ENCODE measurements at regions not wholly inside any gene's neighbourhood (a gene's known extent, or its start where the extent isn't known, plus 50 kb on each side); places are given as distances from the start of the nearest gene placed in this dataset.

- TF ChIP-seq NFIC (IDR thresholded peaks at IDR 0.05) (no peak), MAX (IDR thresholded peaks at IDR 0.05) (peak; percentile 75), FOXM1 (IDR thresholded peaks at IDR 0.05; ENCODE audit: borderline replicate concordance, low read depth) (no peak), RAD21 (IDR thresholded peaks at IDR 0.05; ENCODE audit: low read depth) (peak; percentile 53; the same call in 1 of the 2 replicates), EP300 (IDR thresholded peaks at IDR 0.05; ENCODE audit: borderline replicate concordance) (no peak)
Observed at GRCh38 chr2:20106746-20107145, 55.3 kb upstream of the LAPTM4A start.

DNA sequence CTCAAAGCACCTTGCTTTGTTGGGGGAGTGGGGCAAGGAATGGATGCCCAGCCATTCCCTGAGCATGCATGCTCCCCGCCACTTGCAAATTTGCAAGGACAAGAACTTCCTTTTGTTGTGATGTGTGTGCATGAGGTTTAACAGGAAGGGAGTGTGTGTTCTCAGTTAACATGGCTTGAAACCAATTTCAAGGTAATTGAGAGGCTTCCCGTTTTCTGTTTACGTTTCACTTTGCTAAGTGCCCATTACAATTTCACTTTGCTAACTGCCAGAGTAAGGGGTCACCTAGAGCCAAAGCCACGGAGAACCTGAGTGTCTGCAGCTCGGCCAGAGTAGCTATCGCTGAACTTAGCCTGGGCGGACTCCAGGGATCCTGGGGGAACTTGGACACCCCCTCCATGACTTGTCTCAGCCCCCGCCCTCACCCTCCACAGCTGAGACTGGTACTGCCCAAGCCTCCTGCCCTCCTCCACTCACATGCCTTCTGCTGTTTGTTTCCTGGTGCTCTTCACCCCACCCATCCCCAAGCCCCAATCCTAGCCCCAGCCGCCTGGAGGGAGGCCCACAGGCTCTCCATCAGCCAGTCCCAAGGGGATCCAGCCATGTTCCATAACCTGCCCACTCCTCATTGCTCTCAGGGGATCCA lies 53.6 kb upstream of the LAPTM4A start:
- no peak for TF ChIP-seq MAX (IDR thresholded peaks at IDR 0.05)
- no peak for TF ChIP-seq CREB1 (IDR thresholded peaks at IDR 0.05; ENCODE audit: low read depth)
- no peak for TF ChIP-seq FOXM1 (IDR thresholded peaks at IDR 0.05; ENCODE audit: borderline replicate concordance, low read depth)
- no peak for TF ChIP-seq NFIC (IDR thresholded peaks at IDR 0.05)
- TF ChIP-seq CEBPB (IDR thresholded peaks at IDR 0.05) = no peak
- TF ChIP-seq REST (IDR thresholded peaks at IDR 0.05; ENCODE audit: low read depth) = no peak
- TF ChIP-seq USF1 (IDR thresholded peaks at IDR 0.05) = no peak
- no peak for TF ChIP-seq YY1 (IDR thresholded peaks at IDR 0.05; ENCODE audit: low read depth)
- TF ChIP-seq RAD21 (IDR thresholded peaks at IDR 0.05; ENCODE audit: low read depth) = no peak
- no peak for TF ChIP-seq EP300 (IDR thresholded peaks at IDR 0.05; ENCODE audit: borderline replicate concordance)
- TF ChIP-seq TAF1 (IDR thresholded peaks at IDR 0.05; ENCODE audit: low read depth) = no peak
- no peak for TF ChIP-seq ZBTB7A (IDR thresholded peaks at IDR 0.05; ENCODE audit: low read depth)
- TF ChIP-seq TCF12 (IDR thresholded peaks at IDR 0.05; ENCODE audit: low read depth) = no peak
- no peak for TF ChIP-seq EGR1 (IDR thresholded peaks at IDR 0.05)
- TF ChIP-seq TEAD4 (IDR thresholded peaks at IDR 0.05) = no peak

- no peak for TF ChIP-seq FOXM1 (IDR thresholded peaks at IDR 0.05; ENCODE audit: borderline replicate concordance, low read depth)
- TF ChIP-seq RAD21 (IDR thresholded peaks at IDR 0.05; ENCODE audit: low read depth) = peak; percentile 45
Observed at GRCh38 chr2:20103530-20103929, 52.1 kb upstream of the LAPTM4A start.

Measured in Ishikawa (cell line).